ENCODE measurements at regions not wholly inside any gene's neighbourhood (a gene's known extent, or its start where the extent isn't known, plus 50 kb on each side); places are given as distances from the start of the nearest gene placed in this dataset.

DNA sequence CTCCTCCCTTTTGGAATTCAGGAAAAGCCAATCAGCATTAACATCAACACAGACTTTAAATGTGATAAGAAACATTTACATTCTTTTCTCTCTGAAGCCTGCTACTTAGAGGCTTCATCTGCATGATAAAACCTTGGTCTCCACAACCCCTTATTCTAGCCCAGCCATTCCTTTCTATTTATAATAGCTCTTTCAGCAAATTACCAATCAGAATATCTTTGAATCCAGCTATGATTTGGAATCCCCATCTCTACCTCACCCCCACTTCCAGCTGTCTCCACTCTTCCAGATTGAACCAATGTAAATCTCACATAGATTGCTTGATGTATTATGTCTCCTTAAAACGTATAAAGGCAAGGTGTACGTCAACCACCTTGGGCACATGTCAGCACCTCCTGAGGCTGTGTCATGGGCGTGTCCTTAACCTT, 139.7 kb downstream of the TUSC7 start:
- H3K4me3 ChIP-seq, result no peak overlapping the region
- no peaks in the 10 kb centered on the region for H3K9me3 ChIP-seq
- H3K4me1 ChIP-seq, result no peaks in the 10 kb centered on the region
- WGBS, 5 donors, result 37 to 70% (median 47%) methylated on average over 3 of the region's 3 CpGs
- H3K27ac ChIP-seq, result no peak overlapping the region
- no peaks in the 10 kb centered on the region for H3K36me3 ChIP-seq
- intact Hi-C loops (cut with DNase I; ENCODE audit: low total_unique reads), result no loop called here
- no peaks in the 10 kb centered on the region for H3K27me3 ChIP-seq
- DNase-seq, result no peak
- TF ChIP-seq POLR2A (IDR thresholded peaks at IDR 0.05) (no peak), POLR2AphosphoS5 (IDR thresholded peaks at IDR 0.05) (no peak), EP300 (IDR thresholded peaks at IDR 0.05) (no peak)
- TF ChIP-seq, protein P1, sequence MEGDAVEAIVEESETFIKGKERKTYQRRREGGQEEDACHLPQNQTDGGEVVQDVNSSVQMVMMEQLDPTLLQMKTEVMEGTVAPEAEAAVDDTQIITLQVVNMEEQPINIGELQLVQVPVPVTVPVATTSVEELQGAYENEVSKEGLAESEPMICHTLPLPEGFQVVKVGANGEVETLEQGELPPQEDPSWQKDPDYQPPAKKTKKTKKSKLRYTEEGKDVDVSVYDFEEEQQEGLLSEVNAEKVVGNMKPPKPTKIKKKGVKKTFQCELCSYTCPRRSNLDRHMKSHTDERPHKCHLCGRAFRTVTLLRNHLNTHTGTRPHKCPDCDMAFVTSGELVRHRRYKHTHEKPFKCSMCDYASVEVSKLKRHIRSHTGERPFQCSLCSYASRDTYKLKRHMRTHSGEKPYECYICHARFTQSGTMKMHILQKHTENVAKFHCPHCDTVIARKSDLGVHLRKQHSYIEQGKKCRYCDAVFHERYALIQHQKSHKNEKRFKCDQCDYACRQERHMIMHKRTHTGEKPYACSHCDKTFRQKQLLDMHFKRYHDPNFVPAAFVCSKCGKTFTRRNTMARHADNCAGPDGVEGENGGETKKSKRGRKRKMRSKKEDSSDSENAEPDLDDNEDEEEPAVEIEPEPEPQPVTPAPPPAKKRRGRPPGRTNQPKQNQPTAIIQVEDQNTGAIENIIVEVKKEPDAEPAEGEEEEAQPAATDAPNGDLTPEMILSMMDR (IDR thresholded peaks at IDR 0.05), result no peak

DNA sequence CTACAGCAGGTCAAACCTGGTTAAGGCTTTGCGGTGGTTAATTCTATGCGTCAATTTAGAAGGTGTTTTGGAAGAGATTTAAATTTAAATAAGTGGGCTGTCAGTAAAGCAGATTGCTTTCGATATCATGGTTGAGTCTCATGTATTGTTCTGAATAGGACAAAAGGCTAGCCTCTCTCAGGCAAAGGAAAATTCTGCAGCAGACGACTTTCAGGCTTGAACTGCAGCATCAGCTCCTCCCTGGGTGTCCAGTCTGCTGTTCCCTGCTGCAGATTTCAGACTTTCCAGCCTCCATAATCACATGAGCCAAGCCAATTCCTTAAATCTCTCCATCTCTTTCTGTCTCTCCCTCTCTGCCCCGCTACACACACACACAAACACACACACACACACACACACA, 143.2 kb downstream of the TUSC7 start:
- Histone ChIP-seq H3K9me3 (no peaks in the 10 kb centered on the region), H3K27ac (no peak overlapping the region), H3K4me3 (no peak overlapping the region), H3K4me1 (no peaks in the 10 kb centered on the region), H3K27me3 (no peaks in the 10 kb centered on the region), H3K36me3 (no peaks in the 10 kb centered on the region)
- intact Hi-C loops (cut with DNase I; ENCODE audit: low total_unique reads), result no loop called here
- 73 to 80% (median 78%) methylated on average over 5 of the region's 5 CpGs for WGBS, 5 donors
- no peak for DNase-seq
- TF ChIP-seq, protein P1 (IDR thresholded peaks at IDR 0.05), result no peak
- no peak for TF ChIP-seq POLR2AphosphoS5 (IDR thresholded peaks at IDR 0.05)
- TF ChIP-seq POLR2A (IDR thresholded peaks at IDR 0.05), result no peak
- TF ChIP-seq EP300 (IDR thresholded peaks at IDR 0.05), result no peak

DNA sequence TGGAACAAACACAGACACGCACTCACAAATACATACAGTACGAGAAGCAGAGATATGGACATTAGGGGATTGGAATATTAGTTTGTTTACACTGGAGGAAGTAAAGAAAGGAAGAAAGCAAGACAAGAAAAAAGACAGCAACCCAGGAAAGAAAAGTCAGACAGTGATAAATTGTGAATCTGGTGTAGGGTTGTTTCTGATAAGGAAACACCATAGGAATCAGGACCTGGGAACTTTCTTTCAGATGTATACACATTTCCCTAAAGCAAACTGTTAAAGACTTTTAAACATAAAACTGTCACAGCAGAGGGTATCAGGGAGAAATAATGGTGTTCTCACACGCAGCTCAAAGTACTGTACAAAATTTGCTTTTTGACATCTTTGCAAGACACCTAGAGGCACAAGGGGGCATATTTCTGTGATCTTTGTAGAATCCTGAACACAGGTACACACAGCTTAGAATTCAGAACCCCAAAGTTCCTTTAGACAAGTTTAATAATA, 153.7 kb downstream of the TUSC7 start:
- TF ChIP-seq POLR2AphosphoS5 (IDR thresholded peaks at IDR 0.05) (no peak), POLR2A (IDR thresholded peaks at IDR 0.05) (no peak)
- TF ChIP-seq, protein P1 (IDR thresholded peaks at IDR 0.05), result no peak
- Histone ChIP-seq H3K4me3 (no peak overlapping the region), H3K4me1 (peaks cover 0 to 27% (median 9%) of the 10 kb centered on the region in 4 donors), H3K36me3 (no peaks in the 10 kb centered on the region), H3K27ac (no peak overlapping the region), H3K9me3 (no peaks in the 10 kb centered on the region), H3K27me3 (no peaks in the 10 kb centered on the region)
- intact Hi-C loops (cut with DNase I; ENCODE audit: low total_unique reads), result no loop called here
- WGBS, 5 donors, result 22 to 49% (median 34%) methylated on average over 3 of the region's 3 CpGs
- no peak for DNase-seq

DNA sequence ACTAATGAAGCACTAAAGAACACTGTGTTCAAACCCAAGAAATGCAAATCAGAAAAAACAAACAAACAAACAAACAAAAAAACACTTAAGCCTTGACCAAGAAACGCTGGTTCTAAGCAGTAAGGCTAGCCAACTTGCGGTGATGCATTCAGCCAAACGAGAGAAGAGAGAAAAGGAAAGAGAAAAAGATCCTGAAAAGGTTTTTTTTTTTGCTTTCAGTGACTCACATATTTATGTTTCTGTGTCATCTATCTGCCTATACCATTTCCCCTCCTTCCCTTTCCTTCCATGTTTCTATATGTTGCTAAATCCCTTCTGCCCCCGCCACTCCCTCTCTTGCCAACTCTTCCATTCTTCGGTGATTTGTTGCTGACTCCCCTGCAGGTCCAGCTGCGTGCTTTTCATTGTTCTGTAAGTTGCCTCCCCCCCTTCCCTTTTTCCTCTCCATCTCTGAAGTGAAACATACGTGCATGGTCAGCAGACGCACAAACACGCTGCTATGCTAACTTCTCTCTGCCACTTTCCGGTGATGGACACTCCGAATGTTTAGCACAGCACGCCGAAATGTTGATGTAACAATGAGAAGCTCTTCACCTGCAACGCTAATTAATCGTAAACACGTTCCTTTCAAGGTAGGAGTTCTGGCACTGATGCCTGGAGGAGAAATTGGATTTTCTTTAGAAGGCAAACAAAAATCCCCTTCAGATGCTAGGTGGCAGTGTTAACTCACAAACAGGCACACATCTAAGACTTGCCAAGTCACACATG, 154.4 kb downstream of the TUSC7 start:
- intact Hi-C loops (cut with DNase I; ENCODE audit: low total_unique reads), result no loop called here
- H3K4me1 ChIP-seq, result peaks cover 0 to 27% (median 9%) of the 10 kb centered on the region in 4 donors
- H3K27ac ChIP-seq, result no peak overlapping the region
- TF ChIP-seq, protein P1 (IDR thresholded peaks at IDR 0.05), result peak in 2 of 7 experiments; percentile 24 to 31
- TF ChIP-seq POLR2AphosphoS5 (IDR thresholded peaks at IDR 0.05), result no peak
- H3K4me3 ChIP-seq, result peak overlapping the region; percentile 30 to 38 (median 36)
- WGBS, 5 donors, result 6 to 10% (median 8%) methylated on average over 16 of the region's 16 CpGs
- peak in 1 of 2 donors; percentile 83 for DNase-seq
- H3K27me3 ChIP-seq, result no peaks in the 10 kb centered on the region
- H3K9me3 ChIP-seq, result no peaks in the 10 kb centered on the region
- no peaks in the 10 kb centered on the region for H3K36me3 ChIP-seq
